ENCODE measurements at regions not wholly inside any gene's neighbourhood (a gene's known extent, or its start where the extent isn't known, plus 50 kb on each side); places are given as distances from the start of the nearest gene placed in this dataset.

GRCh38 chr4:187449702-187450101 lies 545.9 kb upstream of the ZFP42 start:
- no peak for DNase-seq

GRCh38 chr4:187451776-187452175 lies 543.8 kb upstream of the ZFP42 start:
- no peak for DNase-seq

GRCh38 chr4:187460016-187460415 lies 535.6 kb upstream of the ZFP42 start:
- DNase-seq: no peak

- DNase-seq: no peak
Observed at GRCh38 chr4:187464573-187464972, 531.0 kb upstream of the ZFP42 start.

GRCh38 chr4:187467224-187467623 lies 528.3 kb upstream of the ZFP42 start:
- no peak for DNase-seq

GRCh38 chr4:187469627-187470026 lies 525.9 kb upstream of the ZFP42 start:
- DNase-seq: no peak

GRCh38 chr4:187470061-187470460 lies 525.5 kb upstream of the ZFP42 start:
- no peak for DNase-seq

- DNase-seq: no peak
Observed at GRCh38 chr4:187474238-187474637, 521.3 kb upstream of the ZFP42 start.

- DNase-seq: no peak
Observed at GRCh38 chr4:187475901-187476300, 519.7 kb upstream of the ZFP42 start.

- no peak for DNase-seq
Observed at GRCh38 chr4:187477224-187477623, 518.3 kb upstream of the ZFP42 start.

GRCh38 chr4:187478292-187479140 lies 517.1 kb upstream of the ZFP42 start:
- no peak for DNase-seq

GRCh38 chr4:187479511-187479910 lies 516.1 kb upstream of the ZFP42 start:
- no peak for DNase-seq

- DNase-seq: no peak
Observed at GRCh38 chr4:187480146-187481145, 515.1 kb upstream of the ZFP42 start.

- DNase-seq: no peak
Observed at GRCh38 chr4:187484186-187484585, 511.4 kb upstream of the ZFP42 start.

GRCh38 chr4:187485676-187486075 lies 509.9 kb upstream of the ZFP42 start:
- DNase-seq: no peak

GRCh38 chr4:187491286-187491685 lies 504.3 kb upstream of the ZFP42 start:
- DNase-seq: no peak

GRCh38 chr4:187491959-187492358 lies 503.6 kb upstream of the ZFP42 start:
- DNase-seq: no peak

GRCh38 chr4:187493661-187494060 lies 501.9 kb upstream of the ZFP42 start:
- no peak for DNase-seq

GRCh38 chr4:187499956-187500355 lies 495.6 kb upstream of the ZFP42 start:
- no peak for DNase-seq

GRCh38 chr4:187500796-187501195 lies 494.8 kb upstream of the ZFP42 start:
- no peak for DNase-seq

- DNase-seq: no peak
Observed at GRCh38 chr4:187501731-187502130, 493.8 kb upstream of the ZFP42 start.

GRCh38 chr4:187504974-187505797 lies 490.4 kb upstream of the ZFP42 start:
- peak; percentile 2 for DNase-seq

- DNase-seq: peak; percentile 9
Observed at GRCh38 chr4:187505798-187506141, 489.8 kb upstream of the ZFP42 start.

All from activated gamma-delta T cell (primary cell).